ENCODE measurements at regions not wholly inside any gene's neighbourhood (a gene's known extent, or its start where the extent isn't known, plus 50 kb on each side); places are given as distances from the start of the nearest gene placed in this dataset.

DNA sequence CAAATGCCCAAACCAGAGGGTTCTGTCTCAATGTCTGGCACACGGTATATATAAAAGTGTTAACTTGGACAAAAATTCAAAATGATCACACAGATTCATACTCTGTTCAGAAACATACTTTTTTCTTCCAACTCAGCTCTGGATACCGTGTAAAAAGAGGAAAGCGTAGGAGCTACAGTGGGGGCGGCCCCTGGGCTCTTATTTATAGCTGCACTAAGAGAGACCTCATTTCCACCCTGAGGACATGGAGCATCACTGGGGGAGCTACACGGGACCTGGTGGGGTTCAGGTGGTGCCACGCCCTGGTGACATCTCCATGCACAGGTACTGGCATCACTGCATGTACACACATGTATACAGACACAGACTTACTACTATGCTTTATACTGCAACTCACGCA lies 185.9 kb upstream of the FOXQ1 start:
- TF ChIP-seq, protein P1, sequence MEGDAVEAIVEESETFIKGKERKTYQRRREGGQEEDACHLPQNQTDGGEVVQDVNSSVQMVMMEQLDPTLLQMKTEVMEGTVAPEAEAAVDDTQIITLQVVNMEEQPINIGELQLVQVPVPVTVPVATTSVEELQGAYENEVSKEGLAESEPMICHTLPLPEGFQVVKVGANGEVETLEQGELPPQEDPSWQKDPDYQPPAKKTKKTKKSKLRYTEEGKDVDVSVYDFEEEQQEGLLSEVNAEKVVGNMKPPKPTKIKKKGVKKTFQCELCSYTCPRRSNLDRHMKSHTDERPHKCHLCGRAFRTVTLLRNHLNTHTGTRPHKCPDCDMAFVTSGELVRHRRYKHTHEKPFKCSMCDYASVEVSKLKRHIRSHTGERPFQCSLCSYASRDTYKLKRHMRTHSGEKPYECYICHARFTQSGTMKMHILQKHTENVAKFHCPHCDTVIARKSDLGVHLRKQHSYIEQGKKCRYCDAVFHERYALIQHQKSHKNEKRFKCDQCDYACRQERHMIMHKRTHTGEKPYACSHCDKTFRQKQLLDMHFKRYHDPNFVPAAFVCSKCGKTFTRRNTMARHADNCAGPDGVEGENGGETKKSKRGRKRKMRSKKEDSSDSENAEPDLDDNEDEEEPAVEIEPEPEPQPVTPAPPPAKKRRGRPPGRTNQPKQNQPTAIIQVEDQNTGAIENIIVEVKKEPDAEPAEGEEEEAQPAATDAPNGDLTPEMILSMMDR (IDR thresholded peaks at IDR 0.05; ENCODE audit: extremely low read depth, missing control alignments) = no peak
- no peak for DNase-seq (ENCODE audit: low spot score)

DNA sequence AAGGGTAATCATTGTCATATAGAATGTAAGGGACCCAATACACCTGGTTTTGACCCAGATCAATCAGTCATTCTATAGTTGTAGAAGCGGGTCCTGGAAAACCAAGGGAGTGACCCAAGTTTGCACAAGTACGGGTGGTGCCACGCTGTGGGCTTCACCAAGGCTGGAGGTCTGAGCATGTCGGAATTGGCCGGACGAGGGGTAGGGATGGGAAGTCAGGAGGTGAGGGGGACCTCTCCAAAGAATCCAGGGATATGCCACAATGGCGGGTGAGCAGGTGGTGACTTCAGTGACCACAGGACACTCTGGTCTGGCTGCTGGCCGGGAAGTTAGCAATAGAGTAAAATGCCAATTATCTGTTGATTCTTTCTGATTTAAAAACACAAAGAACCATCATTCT lies 186.6 kb upstream of the FOXQ1 start:
- TF ChIP-seq, protein P1 (IDR thresholded peaks at IDR 0.05; ENCODE audit: extremely low read depth, missing control alignments) = no peak
- no peak for DNase-seq (ENCODE audit: low spot score)

DNA sequence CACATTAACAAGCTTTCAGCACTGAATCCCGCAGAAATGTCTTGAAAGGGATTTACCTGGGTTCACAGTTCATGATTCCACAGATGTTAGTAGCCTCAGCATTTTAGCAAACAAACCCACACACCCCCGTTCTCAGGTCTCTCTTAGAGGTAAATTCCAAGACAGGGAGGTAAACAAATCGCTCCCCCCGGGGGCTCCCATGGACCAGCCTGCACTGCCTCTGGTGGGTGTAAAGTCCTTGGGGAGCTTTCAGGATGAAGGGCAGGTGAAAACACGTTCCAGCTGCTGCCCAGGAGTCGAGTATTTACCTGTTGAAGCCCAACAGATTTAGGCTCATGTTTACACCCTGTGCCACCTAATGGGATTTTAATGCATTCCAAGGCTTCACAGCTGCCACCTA lies 187.0 kb upstream of the FOXQ1 start:
- DNase-seq (ENCODE audit: low spot score) = no peak
- TF ChIP-seq, protein P1 (IDR thresholded peaks at IDR 0.05; ENCODE audit: extremely low read depth, missing control alignments) = no peak

DNA sequence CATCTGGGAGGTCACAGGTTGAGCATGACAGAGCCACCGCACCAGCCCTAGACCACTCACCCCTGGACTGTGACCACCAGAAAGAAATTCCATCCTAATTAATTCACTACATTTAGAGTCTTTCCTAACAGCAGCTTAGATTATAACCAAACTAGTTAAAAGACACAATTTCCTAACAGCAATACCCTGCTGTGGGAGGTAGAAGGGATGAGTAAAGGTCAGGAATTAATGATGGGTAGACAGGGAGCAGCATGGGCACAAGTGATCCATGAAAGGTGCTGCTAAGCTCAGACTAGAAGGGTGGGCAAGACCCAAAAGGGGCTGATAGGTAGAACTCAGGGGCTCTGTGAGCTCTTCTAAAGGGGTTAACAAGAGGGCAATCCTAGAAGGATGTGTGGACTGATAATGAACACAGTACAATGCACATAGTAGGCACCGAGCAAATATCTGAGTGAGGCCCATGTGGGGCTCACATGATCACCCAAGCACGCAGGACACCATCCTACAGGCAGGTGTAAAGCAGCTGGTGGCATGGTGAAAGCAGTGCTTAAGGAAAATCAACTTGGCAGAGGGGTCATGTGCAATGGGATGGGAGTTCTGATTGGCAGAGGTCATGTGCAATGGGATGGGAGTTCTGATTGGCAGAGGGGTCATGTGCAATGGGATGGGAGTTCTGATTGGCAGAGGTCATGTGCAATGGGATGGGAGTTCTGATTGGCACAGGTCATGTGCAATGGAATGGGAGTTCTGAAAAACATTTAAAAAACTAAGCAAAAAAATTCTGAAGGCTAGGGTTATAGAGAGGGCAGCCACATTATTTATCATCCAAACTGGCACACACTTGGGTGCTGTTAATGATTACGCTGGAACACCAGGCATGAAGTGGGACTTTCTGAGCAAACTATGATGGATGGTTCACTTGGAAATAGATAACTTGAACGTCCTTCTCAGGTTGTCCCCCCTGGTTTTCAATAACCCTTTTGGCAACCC lies 188.2 kb upstream of the FOXQ1 start:
- DNase-seq (ENCODE audit: low spot score) = no peak
- TF ChIP-seq, protein P1 (IDR thresholded peaks at IDR 0.05; ENCODE audit: extremely low read depth, missing control alignments) = no peak

DNA sequence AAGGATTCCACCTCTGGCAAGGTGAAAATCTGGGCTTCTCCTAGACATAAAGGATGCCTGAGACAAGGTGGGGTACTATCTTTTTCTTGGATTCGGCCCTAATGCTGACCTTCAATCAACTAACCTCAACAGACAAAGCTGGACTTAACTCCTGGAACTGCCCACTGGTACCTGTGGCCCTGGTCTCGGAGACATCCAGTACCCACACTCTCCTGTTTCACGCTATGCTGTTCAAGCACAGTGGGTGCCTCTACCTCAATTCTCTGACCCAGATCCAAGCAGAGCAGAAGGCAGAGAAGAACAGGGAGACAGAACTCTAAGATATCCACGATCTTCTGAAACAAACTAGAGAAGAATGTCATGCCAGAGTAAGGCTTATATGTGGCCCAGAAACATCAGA lies 189.8 kb upstream of the FOXQ1 start:
- no peak for DNase-seq (ENCODE audit: low spot score)
- TF ChIP-seq, protein P1 (IDR thresholded peaks at IDR 0.05; ENCODE audit: extremely low read depth, missing control alignments) = no peak

DNA sequence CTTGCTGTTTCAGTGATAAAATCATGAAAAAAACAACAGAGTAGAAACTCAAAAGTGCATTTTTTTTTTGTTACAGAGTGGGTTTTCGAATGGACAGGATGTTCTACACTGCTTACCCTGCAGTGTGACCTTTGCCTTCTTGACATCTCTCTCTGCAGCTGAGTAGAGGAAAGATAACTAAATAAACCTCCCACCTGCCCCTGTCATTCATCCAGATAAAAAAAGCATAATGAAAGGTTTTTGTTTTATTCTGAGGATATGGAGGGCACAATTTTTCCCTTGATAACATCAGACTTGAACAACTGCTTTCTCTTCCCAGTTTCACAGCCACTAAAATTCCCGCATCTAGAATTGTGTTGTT lies 193.6 kb upstream of the FOXQ1 start:
- DNase-seq (ENCODE audit: low spot score) = no peak
- TF ChIP-seq, protein P1 (IDR thresholded peaks at IDR 0.05; ENCODE audit: extremely low read depth, missing control alignments) = no peak

DNA sequence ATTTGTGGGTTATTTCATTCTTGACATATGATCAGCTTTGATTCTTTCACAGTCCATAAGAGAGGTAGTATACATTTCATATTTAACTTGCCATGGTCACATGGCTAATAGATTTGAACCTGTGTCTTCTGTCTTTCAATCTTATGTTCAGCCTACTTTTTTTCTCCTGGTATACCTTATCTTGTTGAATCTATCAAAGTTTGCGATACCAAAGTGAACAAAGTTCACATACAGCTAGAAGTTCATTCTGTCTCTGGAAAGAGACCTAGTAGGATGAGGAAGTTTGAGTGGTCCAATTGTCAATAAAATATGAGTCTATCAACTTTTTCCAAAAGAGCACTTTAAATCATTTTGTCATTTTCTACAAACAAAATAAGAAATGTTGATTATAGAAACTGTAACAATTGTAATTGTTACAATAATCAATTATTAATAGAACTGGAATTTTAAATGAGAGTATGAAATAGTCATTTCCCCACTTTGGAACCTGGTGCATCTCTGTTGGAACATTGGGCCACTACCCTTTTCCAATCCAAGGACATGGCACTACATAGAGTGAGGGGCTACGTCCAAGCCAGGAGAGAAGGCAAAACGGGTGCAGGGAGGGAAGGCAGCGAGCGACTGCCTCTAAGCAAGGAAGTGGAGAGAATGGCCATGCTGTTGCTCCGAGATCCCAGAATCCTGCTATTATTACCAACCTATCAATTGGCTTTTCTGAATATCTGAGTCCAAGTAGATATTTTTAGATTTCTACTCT lies 194.2 kb upstream of the FOXQ1 start:
- TF ChIP-seq, protein P1 (IDR thresholded peaks at IDR 0.05; ENCODE audit: extremely low read depth, missing control alignments) = no peak
- DNase-seq (ENCODE audit: low spot score) = no peak

Measured in GM20000 (cell line).